NCI-H2107 treated with DMSO at 0.1 percent for 48 hours (cell line): ENCODE measurements at regions not wholly inside any gene's neighbourhood (a gene's known extent, or its start where the extent isn't known, plus 50 kb on each side); places are given as distances from the start of the nearest gene placed in this dataset.

ENCODE experiments used
- DNase-seq: peaks from one replicate; lab custom pipeline; 2025; ENCODE audit not compliant: unreplicated experiment; lab: John Stamatoyannopoulos, UW

GRCh38 chr5:6274846-6275543, 103.4 kb downstream of the MED10 start:
- DNase-seq, result no peak

GRCh38 chr5:6273749-6274148, 104.6 kb downstream of the MED10 start:
- no peak for DNase-seq

GRCh38 chr5:6273090-6273735, 105.1 kb downstream of the MED10 start:
- DNase-seq, result no peak

GRCh38 chr5:6269925-6270324, 108.4 kb downstream of the MED10 start:
- no peak for DNase-seq

GRCh38 chr5:6266671-6267197, 111.6 kb downstream of the MED10 start:
- no peak for DNase-seq

- peak; percentile 34 for DNase-seq
These were observed 114.0 kb downstream of the MED10 start for GRCh38 chr5:6264394-6264793.

- DNase-seq, result no peak
These were observed 115.5 kb downstream of the MED10 start for GRCh38 chr5:6262651-6263363.

GRCh38 chr5:6261668-6262067, 116.7 kb downstream of the MED10 start:
- no peak for DNase-seq

GRCh38 chr5:6261256-6261655, 117.1 kb downstream of the MED10 start:
- no peak for DNase-seq

- DNase-seq, result no peak
These were observed 117.5 kb downstream of the MED10 start for GRCh38 chr5:6260846-6261245.

GRCh38 chr5:6256901-6257300, 121.4 kb downstream of the MED10 start:
- no peak for DNase-seq

GRCh38 chr5:6255956-6256355, 122.4 kb downstream of the MED10 start:
- DNase-seq, result no peak

- DNase-seq, result no peak
These were observed 124.5 kb downstream of the MED10 start for GRCh38 chr5:6253846-6254245.

GRCh38 chr5:6253281-6253680, 125.1 kb downstream of the MED10 start:
- no peak for DNase-seq

GRCh38 chr5:6252581-6252980, 125.8 kb downstream of the MED10 start:
- no peak for DNase-seq

- DNase-seq, result no peak
These were observed 126.7 kb downstream of the MED10 start for GRCh38 chr5:6251565-6252102.

GRCh38 chr5:6250121-6250520, 128.2 kb downstream of the MED10 start:
- no peak for DNase-seq

GRCh38 chr5:6248132-6248531, 130.2 kb downstream of the MED10 start:
- no peak for DNase-seq

- DNase-seq, result no peak
These were observed 131.4 kb downstream of the MED10 start for GRCh38 chr5:6246820-6247437.

GRCh38 chr5:6244339-6244714, 134.0 kb downstream of the MED10 start:
- no peak for DNase-seq

GRCh38 chr5:6243706-6244338, 134.5 kb downstream of the MED10 start:
- DNase-seq, result no peak
